ENCODE measurements at regions not wholly inside any gene's neighbourhood (a gene's known extent, or its start where the extent isn't known, plus 50 kb on each side); places are given as distances from the start of the nearest gene placed in this dataset.

- H3K27ac ChIP-seq: no peak overlapping the region
- TF ChIP-seq ZFX (IDR thresholded peaks at IDR 0.05; ENCODE audit: borderline replicate concordance): no peak
- TF ChIP-seq CTCF (IDR thresholded peaks at IDR 0.05): no peak
Measured at GRCh38 chr2:16332681-16333557, 332.7 kb downstream of the CYRIA start.

DNA sequence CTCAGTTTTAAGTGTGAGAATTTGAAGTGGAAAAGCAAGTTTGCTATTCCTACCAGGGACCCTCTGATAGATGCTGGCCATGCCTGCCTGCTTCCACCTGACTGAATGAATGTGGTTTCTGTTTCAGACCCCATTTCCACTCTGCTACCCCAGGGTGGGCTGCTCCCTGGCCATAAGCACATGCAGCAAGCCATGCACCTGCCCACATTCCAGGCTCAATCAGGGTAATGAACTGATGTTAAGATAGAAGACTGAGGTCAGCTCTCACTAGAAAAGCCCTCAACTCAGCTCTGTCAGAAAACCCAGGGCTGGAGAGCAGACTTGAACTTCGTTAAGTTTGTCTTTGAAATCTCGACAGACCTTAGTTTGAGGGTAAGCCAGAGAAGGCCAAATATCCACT lies 333.9 kb downstream of the CYRIA start:
- H3K27ac ChIP-seq: no peak overlapping the region
- TF ChIP-seq ZFX (IDR thresholded peaks at IDR 0.05; ENCODE audit: borderline replicate concordance) (no peak), CTCF (IDR thresholded peaks at IDR 0.05) (no peak)

DNA sequence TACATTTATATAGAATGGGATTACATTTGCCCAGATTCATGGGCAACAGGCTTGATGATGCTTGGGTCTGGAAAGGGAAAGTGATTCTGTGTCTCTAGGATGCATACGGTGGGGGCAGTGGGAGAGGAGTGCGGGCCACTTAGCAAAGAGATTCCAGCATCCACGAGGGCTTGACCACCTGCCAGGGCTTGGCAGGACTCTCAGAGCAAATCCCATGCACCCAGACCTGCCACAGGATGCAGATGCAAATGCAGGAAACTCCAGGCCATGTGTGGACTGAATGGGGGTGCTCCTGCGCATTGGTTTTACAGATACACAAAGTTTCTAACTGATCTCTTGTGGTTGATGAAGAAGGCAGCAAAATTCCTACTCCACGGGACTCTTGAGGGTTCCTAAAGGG lies 334.7 kb downstream of the CYRIA start:
- no peak overlapping the region for H3K27ac ChIP-seq
- TF ChIP-seq CTCF (IDR thresholded peaks at IDR 0.05) (no peak), ZFX (IDR thresholded peaks at IDR 0.05; ENCODE audit: borderline replicate concordance) (no peak)

GRCh38 chr2:16330571-16330970 lies 335.1 kb downstream of the CYRIA start:
- no peak for TF ChIP-seq CTCF (IDR thresholded peaks at IDR 0.05)
- TF ChIP-seq ZFX (IDR thresholded peaks at IDR 0.05; ENCODE audit: borderline replicate concordance): no peak

GRCh38 chr2:16330012-16330411 lies 335.6 kb downstream of the CYRIA start:
- TF ChIP-seq CTCF (IDR thresholded peaks at IDR 0.05) (no peak), ZFX (IDR thresholded peaks at IDR 0.05; ENCODE audit: borderline replicate concordance) (no peak)
- no peak overlapping the region for H3K27ac ChIP-seq

More at GRCh38 chr2:16330571-16330970, 335.1 kb downstream of the CYRIA start:
- H3K27ac ChIP-seq: no peak overlapping the region

- TF ChIP-seq ZFX (IDR thresholded peaks at IDR 0.05; ENCODE audit: borderline replicate concordance): no peak
- no peak for TF ChIP-seq CTCF (IDR thresholded peaks at IDR 0.05)
Measured at GRCh38 chr2:16329421-16329820, 336.2 kb downstream of the CYRIA start.

GRCh38 chr2:16328521-16329190 lies 337.0 kb downstream of the CYRIA start:
- H3K27ac ChIP-seq: no peak overlapping the region

More at GRCh38 chr2:16329421-16329820, 336.2 kb downstream of the CYRIA start:
- H3K27ac ChIP-seq: no peak overlapping the region

More at GRCh38 chr2:16328521-16329190, 337.0 kb downstream of the CYRIA start:
- TF ChIP-seq CTCF (IDR thresholded peaks at IDR 0.05): no peak
- no peak for TF ChIP-seq ZFX (IDR thresholded peaks at IDR 0.05; ENCODE audit: borderline replicate concordance)

Measured in 22Rv1 (cell line).